Aorta (tissue), 5 donors: ENCODE measurements at regions not wholly inside any gene's neighbourhood (a gene's known extent, or its start where the extent isn't known, plus 50 kb on each side); places are given as distances from the start of the nearest gene placed in this dataset.

ENCODE experiments used
- ATAC-seq: fragments of 200-7000 bp; cut with Tn5 transposase; one replicate; pipeline ENCODE4 v1.9.1; 2022; ENCODE audit warnings: moderate library complexity; ENCODE audit not compliant: low FRiP score
- DNase-seq, 2 donors: peaks; one replicate each; pipeline ENCODE4 v3.0.0-alpha.2; 2020
- H3K27ac ChIP-seq, 2 donors: one replicate each; pipeline ENCODE4 v1.5.1; 2013; ENCODE audit warnings: low read length in 2 of 2, mild to moderate bottlenecking in 2 of 2, moderate library complexity in 2 of 2, control low read depth in 1 of 2, inconsistent platforms in 1 of 2, low read depth in 1 of 2
- H3K27me3 ChIP-seq, 2 donors: one replicate each; pipeline ENCODE4 v1.6.1; 2013; ENCODE audit warnings: control low read depth in 1 of 2, low read length in 1 of 2, mild to moderate bottlenecking in 1 of 2, moderate library complexity in 1 of 2; ENCODE audit not compliant: insufficient read depth in 2 of 2, control insufficient read depth in 1 of 2
- H3K36me3 ChIP-seq, 2 donors: one replicate each; pipeline ENCODE4 v1.6.1; 2013; ENCODE audit warnings: control low read depth in 1 of 2, low read length in 1 of 2, mild to moderate bottlenecking in 1 of 2; ENCODE audit not compliant: insufficient read depth in 2 of 2, control insufficient read depth in 1 of 2
- H3K4me1 ChIP-seq, 2 donors: one replicate each; pipeline ENCODE4 v1.6.1; 2013; ENCODE audit warnings: low read length in 2 of 2, control low read depth in 1 of 2, mild to moderate bottlenecking in 1 of 2, moderate library complexity in 1 of 2; ENCODE audit not compliant: insufficient read depth in 2 of 2, control insufficient read depth in 1 of 2
- H3K4me3 ChIP-seq, 2 donors: one replicate each; pipeline ENCODE4 v1.5.1; 2013; ENCODE audit warnings: low read length in 2 of 2, control low read depth in 1 of 2, mild to moderate bottlenecking in 1 of 2
- H3K9me3 ChIP-seq: one replicate; pipeline ENCODE4 v1.6.1; 2013; ENCODE audit warnings: mild to moderate bottlenecking, low read length; ENCODE audit not compliant: control insufficient read depth
- WGBS, 2 donors: extraction: QIAGEN DNeasy Blood & Tissue Kit; methylation state at CpG; one replicate each; pipeline ENCODE4 v1.1.7; 2013; 5-methylcytosine and 5-hydroxymethylcytosine counted together
- intact Hi-C, 2 donors: fragments of 100-400 bp; cut with DNase I; formaldehyde crosslinking; loops; one replicate each; pipeline versions ENCODE4 v1.14.2 to v1.15.0; 2022
- donor health status: healthy with polysubstance abuse.
- donor health status: Bipolar disorder and iron deficiency.
- donor health status: DM: no; HTN: no; CAD: no.
- donor health status: DM: no; HTN: no; CAD: no.
- donor health status: DM: yes; HTN: yes; CAD: no.

- no peak for ATAC-seq
- intact Hi-C loops, result no loop called here
- WGBS, 2 donors, result 96% methylated on average over 2 of the region's 2 CpGs
These were observed 276.8 kb downstream of the CDH11 start for GRCh38 chr16:64845071-64845470.

GRCh38 chr16:64841482-64841881, 280.4 kb downstream of the CDH11 start:
- no peak for DNase-seq
- peaks cover 0 to 3% of the 10 kb centered on the region in 2 donors for H3K27me3 ChIP-seq
- H3K36me3 ChIP-seq, result no peaks in the 10 kb centered on the region
- no peak overlapping the region for H3K27ac ChIP-seq
- H3K4me1 ChIP-seq, result no peaks in the 10 kb centered on the region
- intact Hi-C loops, result no loop called here
- peaks cover 2% of the 10 kb centered on the region for H3K9me3 ChIP-seq
- ATAC-seq, result no peak
- no peak overlapping the region for H3K4me3 ChIP-seq

More at GRCh38 chr16:64845071-64845470, 276.8 kb downstream of the CDH11 start:
- no peak overlapping the region for H3K4me3 ChIP-seq
- H3K4me1 ChIP-seq, result no peaks in the 10 kb centered on the region
- H3K36me3 ChIP-seq, result no peaks in the 10 kb centered on the region
- no peaks in the 10 kb centered on the region for H3K9me3 ChIP-seq
- H3K27ac ChIP-seq, result no peak overlapping the region
- H3K27me3 ChIP-seq, result peaks cover 0 to 3% of the 10 kb centered on the region in 2 donors
- DNase-seq, result no peak

- no peak for ATAC-seq
These were observed 280.8 kb downstream of the CDH11 start for GRCh38 chr16:64841071-64841470.

GRCh38 chr16:64830653-64831052, 291.2 kb downstream of the CDH11 start:
- no peak overlapping the region for H3K4me3 ChIP-seq
- DNase-seq, result no peak
- ATAC-seq, result no peak
- peaks cover 2% of the 10 kb centered on the region for H3K9me3 ChIP-seq
- H3K27ac ChIP-seq, result no peak overlapping the region
- intact Hi-C loops, result no loop called here
- no peaks in the 10 kb centered on the region for H3K36me3 ChIP-seq
- H3K27me3 ChIP-seq, result no peaks in the 10 kb centered on the region
- WGBS, 2 donors, result 91 to 93% methylated on average over 2 of the region's 2 CpGs
- peaks cover 0 to under 1% of the 10 kb centered on the region in 2 donors for H3K4me1 ChIP-seq

More at GRCh38 chr16:64841071-64841470, 280.8 kb downstream of the CDH11 start:
- Histone ChIP-seq H3K27me3 (peaks cover 0 to 3% of the 10 kb centered on the region in 2 donors), H3K9me3 (peaks cover 2% of the 10 kb centered on the region), H3K4me3 (no peak overlapping the region), H3K36me3 (no peaks in the 10 kb centered on the region), H3K4me1 (no peaks in the 10 kb centered on the region), H3K27ac (no peak overlapping the region)
- WGBS, 2 donors, result 79 to 81% methylated on average over 4 of the region's 4 CpGs
- no peak for DNase-seq
- intact Hi-C loops, result no loop called here

- intact Hi-C loops, result no loop called here
- WGBS, 2 donors, result 71 to 94% methylated on average over 2 of the region's 2 CpGs
- H3K4me1 ChIP-seq, result peaks cover 0 to 3% of the 10 kb centered on the region in 2 donors
These were observed 292.2 kb downstream of the CDH11 start for GRCh38 chr16:64829678-64830077.

GRCh38 chr16:64826374-64826773, 295.5 kb downstream of the CDH11 start:
- intact Hi-C loops, result no loop called here
- DNase-seq, result no peak
- Histone ChIP-seq H3K4me1 (peaks cover 5 to 10% of the 10 kb centered on the region in 2 donors), H3K4me3 (no peak overlapping the region), H3K27ac (no peak overlapping the region), H3K36me3 (no peaks in the 10 kb centered on the region), H3K27me3 (no peaks in the 10 kb centered on the region), H3K9me3 (no peaks in the 10 kb centered on the region)
- ATAC-seq, result no peak
- 12 to 20% methylated on average over 2 of the region's 2 CpGs for WGBS, 2 donors

More at GRCh38 chr16:64829678-64830077, 292.2 kb downstream of the CDH11 start:
- ATAC-seq (no peak), DNase-seq (no peak)
- Histone ChIP-seq H3K27ac (no peak overlapping the region), H3K36me3 (no peaks in the 10 kb centered on the region), H3K9me3 (peaks cover 2% of the 10 kb centered on the region), H3K4me3 (no peak overlapping the region), H3K27me3 (no peaks in the 10 kb centered on the region)

- WGBS, 2 donors, result 87 to 92% methylated on average over 2 of the region's 2 CpGs
- intact Hi-C loops, result no loop called here
These were observed 298.3 kb downstream of the CDH11 start for GRCh38 chr16:64823481-64824075.

GRCh38 chr16:64809876-64810629, 311.8 kb downstream of the CDH11 start:
- no peak overlapping the region for H3K4me3 ChIP-seq
- intact Hi-C loops, result no loop called here
- H3K4me1 ChIP-seq, result peaks cover 0 to 4% of the 10 kb centered on the region in 2 donors
- H3K36me3 ChIP-seq, result no peaks in the 10 kb centered on the region
- H3K27ac ChIP-seq, result no peak overlapping the region
- ATAC-seq (no peak), DNase-seq (no peak)
- H3K27me3 ChIP-seq, result no peaks in the 10 kb centered on the region
- H3K9me3 ChIP-seq, result no peaks in the 10 kb centered on the region
- 96 to 100% methylated on average over 3 of the region's 3 CpGs for WGBS, 2 donors

More at GRCh38 chr16:64823481-64824075, 298.3 kb downstream of the CDH11 start:
- H3K27me3 ChIP-seq, result no peaks in the 10 kb centered on the region
- DNase-seq (no peak), ATAC-seq (no peak)
- H3K4me1 ChIP-seq, result peaks cover 5 to 10% of the 10 kb centered on the region in 2 donors
- H3K36me3 ChIP-seq, result no peaks in the 10 kb centered on the region
- H3K27ac ChIP-seq, result no peak overlapping the region
- no peak overlapping the region for H3K4me3 ChIP-seq
- no peaks in the 10 kb centered on the region for H3K9me3 ChIP-seq

GRCh38 chr16:64808474-64808873, 313.4 kb downstream of the CDH11 start:
- H3K36me3 ChIP-seq, result no peaks in the 10 kb centered on the region
- WGBS, 2 donors, result 30 to 31% methylated on average over 4 of the region's 4 CpGs
- H3K9me3 ChIP-seq, result no peaks in the 10 kb centered on the region
- H3K4me1 ChIP-seq, result no peaks in the 10 kb centered on the region
- ATAC-seq (no peak), DNase-seq (no peak)
- intact Hi-C loops, result no loop called here
- H3K4me3 ChIP-seq, result no peak overlapping the region
- no peak overlapping the region for H3K27ac ChIP-seq
- H3K27me3 ChIP-seq, result no peaks in the 10 kb centered on the region
